ENCODE measurements at regions not wholly inside any gene's neighbourhood (a gene's known extent, or its start where the extent isn't known, plus 50 kb on each side); places are given as distances from the start of the nearest gene placed in this dataset.

GRCh38 chr18:44213293-44213692 is 467.4 kb upstream of the SETBP1 start:
- TF ChIP-seq CTCF (IDR thresholded peaks at IDR 0.05) (no peak), POLR2A (IDR thresholded peaks at IDR 0.05) (no peak), POLR2AphosphoS5 (IDR thresholded peaks at IDR 0.05) (no peak), EP300 (IDR thresholded peaks at IDR 0.05) (no peak)
